IMR-90 (cell line): ENCODE measurements at regions not wholly inside any gene's neighbourhood (a gene's known extent, or its start where the extent isn't known, plus 50 kb on each side); places are given as distances from the start of the nearest gene placed in this dataset.

Experiments used
- ATAC-seq: fragments of 200-7000 bp; cut with Tn5 transposase; 2 replicates; pipeline ENCODE4 v1.9.1; 2020; ENCODE audit warnings: low read depth, mild to moderate bottlenecking, moderate library complexity
- BruUV-seq: library from RNA; stranded (reverse); fragments of 400-500 nt; replicated peaks from 2 replicates; lab custom pipeline; 2021; lab: Mats Ljungman, UMichigan
- CTCF ChIA-PET: fragments of 300-600 bp; formaldehyde crosslinking; extraction: SDS; loops from one replicate; lab custom pipeline; 2021; ENCODE audit warnings: antibody characterized with exemption; lab: Yijun Ruan, JAX
- POLR2A ChIA-PET: fragments of 300-600 bp; sonication (Branson Sonifier 250); formaldehyde crosslinking; loops from one replicate; lab custom pipeline; 2022; ENCODE audit warnings: antibody characterized with exemption; ENCODE audit not compliant: unreplicated experiment; lab: Charles Lee
- DNase-seq: peaks from one replicate; pipeline ENCODE4 v3.0.0; 2013
- H2AFZ ChIP-seq: replicated peaks from 2 replicates; pipeline ENCODE3; 2013; ENCODE audit warnings: low read length, mild to moderate bottlenecking; ENCODE audit not compliant: poor library complexity
- H2AK5ac ChIP-seq: 2 replicates; pipeline ENCODE4 v1.6.1; 2013; ENCODE audit warnings: low read depth, low read length, inconsistent platforms
- H2AK9ac ChIP-seq: replicated peaks from 2 replicates; pipeline ENCODE3; 2013; ENCODE audit warnings: mild to moderate bottlenecking, low read depth, low read length, moderate library complexity; ENCODE audit not compliant: poor library complexity
- H2BK120ac ChIP-seq: 2 replicates; pipeline ENCODE4 v1.6.1; 2013; ENCODE audit warnings: low read depth, low read length, inconsistent platforms
- H2BK15ac ChIP-seq: 3 replicates; pipeline ENCODE4 v1.6.1; 2013; ENCODE audit warnings: low read depth, low read length, inconsistent platforms
- H2BK20ac ChIP-seq: 2 replicates; pipeline ENCODE4 v1.6.1; 2013; ENCODE audit warnings: low read depth, mild to moderate bottlenecking, inconsistent platforms, low read length, moderate library complexity
- H2BK5ac ChIP-seq: 2 replicates; pipeline ENCODE4 v1.6.1; 2013; ENCODE audit warnings: mild to moderate bottlenecking, low read depth, low read length, inconsistent platforms; ENCODE audit not compliant: poor library complexity, severe bottlenecking
- H3K14ac ChIP-seq: replicated peaks from 2 replicates; pipeline ENCODE4 v1.6.1; 2013; ENCODE audit warnings: low read depth, low read length, inconsistent platforms
- H3K18ac ChIP-seq: 2 replicates; pipeline ENCODE4 v1.6.1; 2013; ENCODE audit warnings: low read depth, low read length, control low read depth
- H3K23ac ChIP-seq: 2 replicates; pipeline ENCODE4 v1.6.1; 2013; ENCODE audit warnings: low read depth, low read length, inconsistent platforms
- H3K27ac ChIP-seq: 2 replicates; pipeline ENCODE4 v1.5.1; 2013; ENCODE audit warnings: mild to moderate bottlenecking, control low read depth, low read length; ENCODE audit not compliant: insufficient read depth
- H3K27me3 ChIP-seq: 2 replicates; pipeline ENCODE4 v1.6.1; 2013; ENCODE audit warnings: low read length; ENCODE audit not compliant: control insufficient read depth, insufficient read depth
- H3K36me3 ChIP-seq: 2 replicates; pipeline ENCODE4 v1.6.1; 2013; ENCODE audit warnings: low read length, mixed read lengths; ENCODE audit not compliant: control insufficient read depth, insufficient read depth
- H3K4ac ChIP-seq: 2 replicates; pipeline ENCODE4 v1.6.1; 2013; ENCODE audit warnings: low read depth, low read length, inconsistent platforms
- H3K4me1 ChIP-seq: 2 replicates; pipeline ENCODE4 v1.6.1; 2013; ENCODE audit warnings: low read length, mixed read lengths; ENCODE audit not compliant: control insufficient read depth, insufficient read depth
- H3K4me2 ChIP-seq: 2 replicates; pipeline ENCODE4 v1.6.1; 2013; ENCODE audit warnings: low read depth, mild to moderate bottlenecking, control low read depth, low read length, moderate library complexity
- H3K4me3 ChIP-seq: 2 replicates; pipeline ENCODE4 v1.5.1; 2013; ENCODE audit warnings: low read depth, mild to moderate bottlenecking, control low read depth, low read length, moderate library complexity; ENCODE audit not compliant: insufficient read depth
- H3K56ac ChIP-seq: 2 replicates; pipeline ENCODE4 v1.6.1; 2013; ENCODE audit warnings: low read length, inconsistent platforms; ENCODE audit not compliant: insufficient read depth; ENCODE audit errors: extremely low read depth
- H3K79me1 ChIP-seq, 2 experiments: 2 replicates each; pipeline ENCODE4 v1.6.1; 2013; ENCODE audit warnings: low read length in 2 of 2, inconsistent platforms in 1 of 2, low read depth in 1 of 2
- H3K9ac ChIP-seq: 2 replicates; pipeline ENCODE4 v1.6.1; 2013; ENCODE audit warnings: low read depth, low read length, control low read depth
- H3K9me1 ChIP-seq: 2 replicates; pipeline ENCODE4 v1.6.1; 2013; ENCODE audit warnings: low read length, inconsistent platforms; ENCODE audit not compliant: insufficient read depth
- H3K9me3 ChIP-seq: 2 replicates; pipeline ENCODE4 v1.6.1; 2013; ENCODE audit warnings: low read length; ENCODE audit not compliant: control insufficient read depth, insufficient read depth
- H4K20me1 ChIP-seq: 2 replicates; pipeline ENCODE4 v1.6.1; 2013; ENCODE audit warnings: low read length, inconsistent platforms; ENCODE audit not compliant: insufficient read depth
- H4K5ac ChIP-seq: 2 replicates; pipeline ENCODE4 v1.6.1; 2013; ENCODE audit warnings: mild to moderate bottlenecking, low read depth, low read length, control low read depth
- H4K8ac ChIP-seq, 2 experiments: 2 replicates each; pipeline ENCODE4 v1.6.1; 2013; ENCODE audit warnings: low read depth in 2 of 2, low read length in 2 of 2, control low read depth in 1 of 2, inconsistent platforms in 1 of 2
- H4K91ac ChIP-seq: 2 replicates; pipeline ENCODE4 v1.6.1; 2013; ENCODE audit warnings: low read depth, low read length, inconsistent platforms; ENCODE audit not compliant: insufficient read depth
- ELK1 ChIP-seq: fragments of 150-350 bp; IDR thresholded peaks from 2 replicates; pipeline ENCODE4 v1.6.1; 2016; ENCODE audit warnings: low read depth, mild to moderate bottlenecking, low read length, moderate library complexity, borderline replicate concordance
- NFE2L2 ChIP-seq: fragments of 150-350 bp; IDR thresholded peaks from 2 replicates; pipeline ENCODE4 v1.6.1; 2016; ENCODE audit warnings: low read depth, mild to moderate bottlenecking, low read length
- WGBS, 2 experiments: methylation state at CpG; one replicate each; pipeline versions ENCODE4 v1.1.5 to v1.1.7; 2013; ENCODE audit warnings: missing lambda C conversion rate in 2 of 2; ENCODE audit not compliant: insufficient read length in 1 of 2; ENCODE audit errors: extremely low coverage in 2 of 2; 5-methylcytosine and 5-hydroxymethylcytosine counted together
- dilution Hi-C: fragments of 300-500 bp; cut with HindIII; formaldehyde crosslinking; loops from one replicate; pipeline ENCODE4 v1.14.3; 2018; ENCODE audit warnings: low sequenced_read_pairs; ENCODE audit not compliant: unreplicated experiment
- in situ Hi-C: fragments of 300-500 bp; cut with MboI; formaldehyde crosslinking; loops from 3 replicates; pipeline ENCODE4 v1.14.3; 2019; ENCODE audit warnings: low sequenced_read_pairs, inconsistent platforms, mixed read lengths
- intact Hi-C: fragments of 100-400 bp; cut with micrococcal nuclease; formaldehyde crosslinking; loops from 2 replicates; pipeline ENCODE4 v1.10.0; 2022
- TF ChIP-seq, protein P1 (sequence below): fragments of 150-350 bp; IDR thresholded peaks from 2 replicates; pipeline ENCODE4 v1.6.1; 2017; ENCODE audit warnings: mild to moderate bottlenecking, antibody characterized with exemption, low read length, low read depth

DNA sequence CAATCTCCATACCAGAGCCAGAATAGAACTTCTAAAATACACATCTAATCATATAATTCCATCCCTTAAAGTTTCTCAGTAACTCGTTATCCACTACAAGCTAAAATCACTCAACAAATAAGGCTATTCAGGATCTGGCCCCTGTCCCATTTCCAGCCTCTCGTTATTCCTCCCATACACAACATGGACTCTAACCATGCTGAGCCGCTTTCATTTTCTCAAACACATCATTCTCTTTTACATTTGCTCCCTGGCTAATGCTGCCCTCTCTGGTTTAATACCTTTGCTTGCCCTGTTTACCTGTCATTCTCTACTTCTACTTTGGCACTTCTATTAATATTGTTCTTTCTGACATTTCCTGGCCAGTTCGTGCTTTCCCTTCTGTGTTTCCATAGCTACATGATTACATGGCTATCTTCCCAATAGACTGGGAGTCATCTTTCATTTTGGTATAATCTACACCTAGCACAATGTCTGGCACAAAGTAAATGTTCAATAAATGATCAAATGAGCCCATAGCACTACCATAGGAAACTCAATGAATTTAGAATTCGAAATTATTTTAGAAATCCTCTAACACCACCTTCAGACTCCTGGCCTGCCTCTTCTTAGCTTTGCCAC is 163.6 kb upstream of the VRK2 start:
- no peak overlapping the region for H3K27ac ChIP-seq
- BruUV-seq: no TSS peak
- ChIA-PET CTCF (no interaction called here), POLR2A (no interaction called here)
- dilution Hi-C loops: no loop called here
- no peak overlapping the region for H2AFZ ChIP-seq
- H2BK20ac ChIP-seq: no peak overlapping the region
- H3K9me3 ChIP-seq: no peaks in the 10 kb centered on the region
- no peak overlapping the region for H2AK5ac ChIP-seq
- no peaks in the 10 kb centered on the region; the same call in 1 of the 2 replicates for H3K27me3 ChIP-seq
- H3K4me1 ChIP-seq: no peaks in the 10 kb centered on the region; the same call in 1 of the 2 replicates
- WGBS, 2 experiments: 76% methylated on average over 4 of the region's 5 CpGs; no CpG with 5 or more reads in 1 of the 2 experiments
- no peaks in the 10 kb centered on the region for H3K79me1 ChIP-seq
- in situ Hi-C loops: no loop called here
- H4K91ac ChIP-seq: no peak overlapping the region
- H3K14ac ChIP-seq: no peak overlapping the region
- no peak overlapping the region for H2BK15ac ChIP-seq
- H2BK120ac ChIP-seq: no peak overlapping the region
- no peaks in the 10 kb centered on the region for H4K20me1 ChIP-seq
- peak overlapping the region; percentile 50; the same call in 1 of the 2 replicates for H3K4me2 ChIP-seq
- H2AK9ac ChIP-seq: no peak overlapping the region
- H3K9me1 ChIP-seq: no peaks in the 10 kb centered on the region
- H3K4me3 ChIP-seq: no peak overlapping the region
- no peak overlapping the region for H3K9ac ChIP-seq
- H3K36me3 ChIP-seq: no peaks in the 10 kb centered on the region
- H3K18ac ChIP-seq: no peak overlapping the region
- ATAC-seq (no peak), DNase-seq (no peak)
- H3K4ac ChIP-seq: no peak overlapping the region
- H3K23ac ChIP-seq: no peak overlapping the region
- H2BK5ac ChIP-seq: no peak overlapping the region
- H4K5ac ChIP-seq: no peak overlapping the region
- no peak for TF ChIP-seq ELK1
- no peak for TF ChIP-seq NFE2L2
- TF ChIP-seq, protein P1, sequence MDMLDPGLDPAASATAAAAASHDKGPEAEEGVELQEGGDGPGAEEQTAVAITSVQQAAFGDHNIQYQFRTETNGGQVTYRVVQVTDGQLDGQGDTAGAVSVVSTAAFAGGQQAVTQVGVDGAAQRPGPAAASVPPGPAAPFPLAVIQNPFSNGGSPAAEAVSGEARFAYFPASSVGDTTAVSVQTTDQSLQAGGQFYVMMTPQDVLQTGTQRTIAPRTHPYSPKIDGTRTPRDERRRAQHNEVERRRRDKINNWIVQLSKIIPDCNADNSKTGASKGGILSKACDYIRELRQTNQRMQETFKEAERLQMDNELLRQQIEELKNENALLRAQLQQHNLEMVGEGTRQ: no peak
- intact Hi-C loops: no loop called here
- no peak overlapping the region for H4K8ac ChIP-seq
- H3K56ac ChIP-seq: no peak overlapping the region
